Suprapubic skin (tissue), 4 donors: ENCODE measurements at regions not wholly inside any gene's neighbourhood (a gene's known extent, or its start where the extent isn't known, plus 50 kb on each side); places are given as distances from the start of the nearest gene placed in this dataset.

Experiments used
- DNase-seq, 2 donors: peaks; one replicate each; pipeline ENCODE4 v3.0.0-alpha.2; 2019; ENCODE audit warnings: low spot score in 2 of 2
- H3K27ac ChIP-seq: fragments of 200-600 bp; sonication (generic); one replicate; pipeline ENCODE4 v1.5.1; 2019
- H3K27me3 ChIP-seq: fragments of 200-600 bp; sonication (generic); one replicate; pipeline ENCODE4 v1.5.1; 2019
- H3K36me3 ChIP-seq: fragments of 200-600 bp; sonication (generic); one replicate; pipeline ENCODE4 v1.5.1; 2019
- H3K4me1 ChIP-seq: fragments of 200-600 bp; sonication (generic); one replicate; pipeline ENCODE4 v1.5.1; 2019
- H3K4me3 ChIP-seq: fragments of 200-600 bp; sonication (generic); one replicate; pipeline ENCODE4 v1.5.1; 2019; ENCODE audit warnings: mild to moderate bottlenecking
- H3K9me3 ChIP-seq: fragments of 200-600 bp; sonication (generic); one replicate; pipeline ENCODE4 v1.5.1; 2019
- CTCF ChIP-seq, 2 donors: fragments of 200-600 bp in 1 of 2; fragments of 450-650 bp in 1 of 2; sonication (generic) in 1 of 2; IDR thresholded peaks; one replicate each; pipeline ENCODE4 v1.5.1; 2016 to 2019; ENCODE audit warnings: antibody characterized with exemption in 2 of 2, mild to moderate bottlenecking in 1 of 2, moderate library complexity in 1 of 2
- EP300 ChIP-seq: sonication (generic); formaldehyde crosslinking; IDR thresholded peaks from one replicate; pipeline ENCODE4 v1.6.1; 2017; ENCODE audit warnings: antibody characterized with exemption
- POLR2A ChIP-seq, 2 donors: fragments of 450-650 bp; IDR thresholded peaks; one replicate each; pipeline ENCODE4 v1.6.1; 2017; ENCODE audit warnings: antibody characterized with exemption in 2 of 2, mild to moderate bottlenecking in 2 of 2, moderate library complexity in 2 of 2
- POLR2AphosphoS5 ChIP-seq, 3 donors: sonication (generic); formaldehyde crosslinking; IDR thresholded peaks; one replicate each; pipeline ENCODE4 v1.6.1; 2017; ENCODE audit warnings: antibody characterized with exemption in 3 of 3
- WGBS: methylation state at CpG from one replicate; pipeline ENCODE4 v1.1.5; 2018; 5-methylcytosine and 5-hydroxymethylcytosine counted together

- no peaks in the 10 kb centered on the region for H3K36me3 ChIP-seq
- no peak overlapping the region for H3K4me3 ChIP-seq
- 91% methylated on average over 4 of the region's 4 CpGs for WGBS
- no peak overlapping the region for H3K27ac ChIP-seq
- no peaks in the 10 kb centered on the region for H3K4me1 ChIP-seq
- DNase-seq = no peak
- H3K9me3 ChIP-seq = no peaks in the 10 kb centered on the region
- no peak for TF ChIP-seq EP300
- H3K27me3 ChIP-seq = no peaks in the 10 kb centered on the region
Measured at GRCh38 chr3:132925256-132925930, 112.8 kb upstream of the TMEM108 start.

GRCh38 chr3:132916096-132916495, 122.1 kb upstream of the TMEM108 start:
- WGBS = 81% methylated on average over 1 of the region's 1 CpG
- no peak overlapping the region for H3K4me3 ChIP-seq
- no peak for TF ChIP-seq EP300
- TF ChIP-seq POLR2A (IDR thresholded peaks at IDR 0.05) = no peak
- no peak for TF ChIP-seq POLR2AphosphoS5 (IDR thresholded peaks at IDR 0.05)
- TF ChIP-seq CTCF (IDR thresholded peaks at IDR 0.05) = no peak

GRCh38 chr3:132912416-132912753, 125.8 kb upstream of the TMEM108 start:
- no peak overlapping the region for H3K27ac ChIP-seq
- H3K36me3 ChIP-seq = no peaks in the 10 kb centered on the region
- H3K27me3 ChIP-seq = no peaks in the 10 kb centered on the region
- WGBS = 91% methylated on average over 3 of the region's 3 CpGs
- no peak overlapping the region for H3K4me3 ChIP-seq
- DNase-seq = no peak
- H3K4me1 ChIP-seq = no peaks in the 10 kb centered on the region
- H3K9me3 ChIP-seq = peaks cover 5% of the 10 kb centered on the region
- TF ChIP-seq POLR2AphosphoS5 (IDR thresholded peaks at IDR 0.05) = no peak
- TF ChIP-seq POLR2A (IDR thresholded peaks at IDR 0.05) = no peak
- TF ChIP-seq CTCF (IDR thresholded peaks at IDR 0.05) = no peak
- TF ChIP-seq EP300 = no peak

More at GRCh38 chr3:132916096-132916495, 122.1 kb upstream of the TMEM108 start:
- Histone ChIP-seq H3K4me1 (no peaks in the 10 kb centered on the region), H3K9me3 (peaks cover 5% of the 10 kb centered on the region), H3K36me3 (no peaks in the 10 kb centered on the region), H3K27me3 (no peaks in the 10 kb centered on the region), H3K27ac (no peak overlapping the region)
- no peak for DNase-seq

GRCh38 chr3:132911741-132912415, 126.3 kb upstream of the TMEM108 start:
- Histone ChIP-seq H3K27me3 (no peaks in the 10 kb centered on the region), H3K9me3 (peaks cover 5% of the 10 kb centered on the region), H3K27ac (no peak overlapping the region), H3K4me1 (no peaks in the 10 kb centered on the region), H3K36me3 (no peaks in the 10 kb centered on the region), H3K4me3 (no peak overlapping the region)
- DNase-seq = no peak
- whole genome bisulfite sequencing = 78% methylated on average over 4 of the region's 4 CpGs
- TF ChIP-seq POLR2AphosphoS5 (IDR thresholded peaks at IDR 0.05) (no peak), CTCF (IDR thresholded peaks at IDR 0.05) (no peak), POLR2A (IDR thresholded peaks at IDR 0.05) (no peak), EP300 (no peak)

- TF ChIP-seq CTCF (IDR thresholded peaks at IDR 0.05) (no peak), POLR2A (IDR thresholded peaks at IDR 0.05) (no peak), EP300 (no peak), POLR2AphosphoS5 (IDR thresholded peaks at IDR 0.05) (no peak)
- WGBS = 96% methylated on average over 8 of the region's 10 CpGs
- H3K36me3 ChIP-seq = no peaks in the 10 kb centered on the region
- H3K9me3 ChIP-seq = no peaks in the 10 kb centered on the region
- H3K27me3 ChIP-seq = no peaks in the 10 kb centered on the region
- H3K4me1 ChIP-seq = no peaks in the 10 kb centered on the region
- no peak for DNase-seq
- no peak overlapping the region for H3K4me3 ChIP-seq
- H3K27ac ChIP-seq = no peak overlapping the region
Measured at GRCh38 chr3:132907293-132907692, 130.9 kb upstream of the TMEM108 start.
